Uterus (tissue), 3 donors: ENCODE measurements at regions not wholly inside any gene's neighbourhood (a gene's known extent, or its start where the extent isn't known, plus 50 kb on each side); places are given as distances from the start of the nearest gene placed in this dataset.

Experiments used
- DNase-seq, 2 donors: peaks; one replicate each; pipeline ENCODE4 v3.0.0-alpha.2; 2019 to 2020
- H3K27ac ChIP-seq, 2 donors: fragments of 200-600 bp; sonication (generic); 1 replicate in 1 of 2; 2 replicates in 1 of 2; pipeline ENCODE4 v1.5.1; 2016 to 2018
- H3K27me3 ChIP-seq, 2 donors: fragments of 200-600 bp; sonication (generic); one replicate each; pipeline ENCODE4 v1.5.1; 2018 to 2019; ENCODE audit warnings: control low read depth in 1 of 2
- H3K36me3 ChIP-seq, 2 donors: fragments of 200-600 bp; sonication (generic); one replicate each; pipeline ENCODE4 v1.5.1; 2019; ENCODE audit warnings: control low read depth in 1 of 2
- H3K4me1 ChIP-seq, 2 donors: fragments of 200-600 bp; sonication (generic); one replicate each; pipeline ENCODE4 v1.5.1; 2018 to 2019; ENCODE audit warnings: control low read depth in 1 of 2
- H3K4me3 ChIP-seq, 2 donors: fragments of 200-600 bp; sonication (generic); 1 replicate in 1 of 2; 2 replicates in 1 of 2; pipeline ENCODE4 v1.5.1; 2018 to 2019; ENCODE audit warnings: mild to moderate bottlenecking in 1 of 2
- H3K9me3 ChIP-seq, 2 donors: fragments of 200-600 bp; sonication (generic); one replicate each; pipeline ENCODE4 v1.5.1; 2019; ENCODE audit warnings: control low read depth in 1 of 2
- POLR2A ChIP-seq, 2 donors: fragments of 450-650 bp; IDR thresholded peaks; one replicate each; pipeline ENCODE4 v1.6.1; 2016; ENCODE audit warnings: antibody characterized with exemption in 2 of 2, mild to moderate bottlenecking in 1 of 2, moderate library complexity in 1 of 2
- intact Hi-C: fragments of 100-400 bp; cut with DNase I; formaldehyde crosslinking; loops from one replicate; pipeline ENCODE4 v1.15.1; 2023; ENCODE audit warnings: low total_unique reads
- TF ChIP-seq, protein P1 (sequence below), 4 experiments: fragments of 200-600 bp in 2 of 4; fragments of 450-650 bp in 2 of 4; sonication (generic) in 2 of 4; IDR thresholded peaks; one replicate each; pipeline ENCODE4 v1.5.1; 2016 to 2019; ENCODE audit warnings: antibody characterized with exemption in 4 of 4, mild to moderate bottlenecking in 2 of 4, moderate library complexity in 1 of 4
- donor health status: DM: yes; HTN: yes; CAD: no.

DNA sequence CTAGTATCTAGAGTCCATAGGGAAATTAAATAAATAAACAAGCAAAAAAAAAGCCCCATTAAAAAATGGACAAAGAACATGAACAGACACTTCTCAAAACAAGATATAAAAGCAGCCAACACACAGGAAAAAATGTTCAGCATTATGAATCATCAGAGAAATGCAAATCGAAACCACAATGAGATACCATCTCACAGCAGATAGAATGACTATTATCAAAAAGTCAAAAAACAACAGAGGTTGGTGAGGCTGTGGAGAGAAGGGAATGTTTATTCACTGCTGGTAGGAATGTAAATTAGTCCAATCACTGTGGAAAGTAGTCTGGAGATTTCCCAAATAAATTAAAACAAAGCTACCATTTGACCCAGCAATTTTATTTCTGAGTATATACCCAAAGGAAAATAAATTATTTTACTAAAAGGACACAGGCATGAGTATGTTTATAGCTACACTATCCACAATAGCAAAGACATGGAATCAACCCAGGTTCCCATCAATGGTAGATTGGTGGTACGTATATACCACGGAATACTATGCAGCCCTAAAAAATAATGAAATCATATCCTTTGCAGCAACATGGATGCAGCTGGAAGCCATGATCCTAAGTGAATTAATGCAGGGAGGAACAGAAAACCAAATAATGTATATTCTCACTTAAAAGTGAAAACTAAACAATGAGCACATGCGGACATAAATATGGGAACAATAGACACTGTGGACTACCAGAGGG is 366.5 kb upstream of the SEMA3C start:
- no peak for TF ChIP-seq POLR2A (IDR thresholded peaks at IDR 0.05)
- TF ChIP-seq, protein P1, sequence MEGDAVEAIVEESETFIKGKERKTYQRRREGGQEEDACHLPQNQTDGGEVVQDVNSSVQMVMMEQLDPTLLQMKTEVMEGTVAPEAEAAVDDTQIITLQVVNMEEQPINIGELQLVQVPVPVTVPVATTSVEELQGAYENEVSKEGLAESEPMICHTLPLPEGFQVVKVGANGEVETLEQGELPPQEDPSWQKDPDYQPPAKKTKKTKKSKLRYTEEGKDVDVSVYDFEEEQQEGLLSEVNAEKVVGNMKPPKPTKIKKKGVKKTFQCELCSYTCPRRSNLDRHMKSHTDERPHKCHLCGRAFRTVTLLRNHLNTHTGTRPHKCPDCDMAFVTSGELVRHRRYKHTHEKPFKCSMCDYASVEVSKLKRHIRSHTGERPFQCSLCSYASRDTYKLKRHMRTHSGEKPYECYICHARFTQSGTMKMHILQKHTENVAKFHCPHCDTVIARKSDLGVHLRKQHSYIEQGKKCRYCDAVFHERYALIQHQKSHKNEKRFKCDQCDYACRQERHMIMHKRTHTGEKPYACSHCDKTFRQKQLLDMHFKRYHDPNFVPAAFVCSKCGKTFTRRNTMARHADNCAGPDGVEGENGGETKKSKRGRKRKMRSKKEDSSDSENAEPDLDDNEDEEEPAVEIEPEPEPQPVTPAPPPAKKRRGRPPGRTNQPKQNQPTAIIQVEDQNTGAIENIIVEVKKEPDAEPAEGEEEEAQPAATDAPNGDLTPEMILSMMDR (IDR thresholded peaks at IDR 0.05) = no peak
- H3K4me1 ChIP-seq = no peaks in the 10 kb centered on the region
- no peak overlapping the region for H3K4me3 ChIP-seq
- H3K36me3 ChIP-seq = no peaks in the 10 kb centered on the region
- H3K27ac ChIP-seq = no peak overlapping the region
- H3K9me3 ChIP-seq = no peaks in the 10 kb centered on the region
- intact Hi-C loops = no loop called here
- no peak for DNase-seq
- H3K27me3 ChIP-seq = no peaks in the 10 kb centered on the region

DNA sequence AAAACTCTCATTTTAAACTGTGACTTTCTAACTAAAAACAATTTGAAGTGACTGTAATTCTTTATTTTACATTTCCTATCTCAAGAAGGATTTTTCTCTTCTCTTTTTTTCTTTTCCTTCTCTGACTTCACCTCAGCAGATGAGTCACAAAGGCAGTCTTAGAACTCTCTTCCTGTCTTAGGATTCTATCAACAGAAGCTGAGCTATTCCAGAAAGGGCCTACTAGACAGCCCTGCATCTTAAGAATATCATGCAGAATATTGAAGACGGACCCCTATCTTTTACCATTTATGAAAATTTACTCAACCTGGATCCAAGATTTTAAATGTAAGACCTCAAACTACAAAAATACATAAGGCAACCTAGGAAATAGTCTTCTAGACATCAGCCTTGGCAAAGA is 365.7 kb upstream of the SEMA3C start:
- Histone ChIP-seq H3K4me1 (no peaks in the 10 kb centered on the region), H3K27ac (no peak overlapping the region), H3K9me3 (no peaks in the 10 kb centered on the region), H3K4me3 (no peak overlapping the region), H3K36me3 (no peaks in the 10 kb centered on the region), H3K27me3 (no peaks in the 10 kb centered on the region)
- intact Hi-C loops = no loop called here
- TF ChIP-seq POLR2A (IDR thresholded peaks at IDR 0.05) = no peak
- TF ChIP-seq, protein P1 (IDR thresholded peaks at IDR 0.05) = no peak
- no peak for DNase-seq

DNA sequence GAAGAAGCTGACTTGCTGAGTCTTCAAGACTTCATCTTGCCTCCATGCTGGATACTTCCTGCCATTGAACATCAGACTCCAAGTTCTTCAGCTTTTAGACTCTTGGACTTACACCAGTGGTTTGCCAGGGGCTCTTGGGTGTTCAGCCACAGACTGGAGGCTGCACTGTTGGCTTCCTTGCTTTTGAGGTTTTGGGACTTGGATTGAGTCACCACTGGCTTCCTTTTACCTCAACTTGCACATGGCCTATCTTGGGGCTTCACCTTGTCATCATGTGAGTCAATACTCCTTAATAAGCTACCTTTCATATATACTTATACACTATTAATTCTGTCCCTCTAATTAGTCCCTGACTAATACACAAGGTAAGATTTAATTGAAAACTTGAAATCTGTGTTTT is 361.7 kb upstream of the SEMA3C start:
- no peaks in the 10 kb centered on the region for H3K27me3 ChIP-seq
- intact Hi-C loops = no loop called here
- H3K27ac ChIP-seq = no peak overlapping the region
- no peaks in the 10 kb centered on the region for H3K4me1 ChIP-seq
- no peak for DNase-seq
- H3K36me3 ChIP-seq = no peaks in the 10 kb centered on the region
- no peaks in the 10 kb centered on the region for H3K9me3 ChIP-seq
- TF ChIP-seq POLR2A (IDR thresholded peaks at IDR 0.05) = no peak
- TF ChIP-seq, protein P1 (IDR thresholded peaks at IDR 0.05) = no peak
- no peak overlapping the region for H3K4me3 ChIP-seq

DNA sequence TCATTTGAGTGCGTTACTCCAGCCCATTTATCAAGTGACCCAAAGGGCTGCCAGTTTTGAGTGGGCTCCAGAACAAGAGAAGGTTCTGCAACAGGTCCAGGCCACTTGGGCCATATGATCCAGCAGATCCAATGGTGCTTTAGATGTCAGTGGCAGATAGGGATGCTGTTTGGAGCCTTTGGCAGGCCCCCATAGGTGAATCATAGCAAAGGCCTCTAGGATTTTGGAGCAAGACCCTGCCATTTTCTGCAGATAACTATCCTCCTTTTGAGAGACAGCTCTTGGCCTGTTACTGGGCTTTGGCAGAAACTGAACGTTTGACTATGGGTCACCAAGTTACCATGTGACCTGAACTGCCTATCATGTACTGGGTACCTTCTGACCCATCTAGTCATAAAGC is 358.8 kb upstream of the SEMA3C start:
- Histone ChIP-seq H3K9me3 (no peaks in the 10 kb centered on the region), H3K27me3 (no peaks in the 10 kb centered on the region), H3K36me3 (no peaks in the 10 kb centered on the region), H3K4me1 (no peaks in the 10 kb centered on the region), H3K27ac (no peak overlapping the region), H3K4me3 (no peak overlapping the region)
- TF ChIP-seq POLR2A (IDR thresholded peaks at IDR 0.05) = no peak
- TF ChIP-seq, protein P1 (IDR thresholded peaks at IDR 0.05) = no peak
- intact Hi-C loops = no loop called here
- DNase-seq = no peak

DNA sequence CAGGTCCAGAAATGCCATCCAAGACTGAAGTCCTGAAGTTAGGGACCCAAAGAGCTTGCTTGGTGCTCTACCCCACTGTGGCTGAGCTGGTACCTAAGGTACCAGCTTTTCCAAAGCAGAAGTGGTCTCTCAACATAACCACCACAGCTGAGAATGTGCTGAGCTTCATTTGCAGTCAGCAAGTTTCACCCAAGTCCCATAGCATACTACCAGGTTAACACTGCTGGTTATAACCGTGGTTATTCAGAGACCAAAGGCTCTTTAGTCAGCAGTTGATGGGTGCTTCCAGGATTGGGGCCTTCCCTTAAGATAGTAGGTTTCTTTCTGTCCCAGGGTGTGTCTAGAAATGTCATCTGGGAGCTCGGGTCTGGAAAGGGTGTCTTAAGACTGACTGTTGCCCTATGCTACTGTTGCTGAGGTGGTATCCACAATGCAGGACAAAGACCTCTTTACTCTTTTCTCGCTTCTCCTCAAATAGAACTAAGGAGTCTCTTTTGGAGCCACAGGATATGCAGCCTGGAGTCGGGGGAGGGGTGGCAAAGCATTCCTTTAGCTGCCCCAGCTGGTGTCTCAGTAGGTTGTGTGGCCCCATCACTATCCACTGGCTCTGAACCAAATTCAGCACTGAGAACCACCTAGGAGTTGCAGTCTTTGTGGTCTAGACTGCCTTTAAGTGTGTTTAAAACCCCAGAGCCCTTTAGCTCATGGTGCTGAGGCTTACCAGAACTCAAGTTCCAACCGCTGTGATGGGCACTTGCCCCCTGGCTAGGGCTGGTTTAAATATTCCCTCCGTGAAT is 354.9 kb upstream of the SEMA3C start:
- H3K36me3 ChIP-seq = no peaks in the 10 kb centered on the region
- DNase-seq = no peak
- no peak for TF ChIP-seq POLR2A (IDR thresholded peaks at IDR 0.05)
- TF ChIP-seq, protein P1 (IDR thresholded peaks at IDR 0.05) = no peak
- H3K27me3 ChIP-seq = no peaks in the 10 kb centered on the region
- no peak overlapping the region for H3K27ac ChIP-seq
- intact Hi-C loops = no loop called here
- no peaks in the 10 kb centered on the region for H3K9me3 ChIP-seq
- H3K4me3 ChIP-seq = no peak overlapping the region
- H3K4me1 ChIP-seq = no peaks in the 10 kb centered on the region
